Uterus (tissue), 3 donors: ENCODE measurements at regions not wholly inside any gene's neighbourhood (a gene's known extent, or its start where the extent isn't known, plus 50 kb on each side); places are given as distances from the start of the nearest gene placed in this dataset.

Experiments used
- DNase-seq, 2 donors: peaks; one replicate each; pipeline ENCODE4 v3.0.0-alpha.2; 2019 to 2020
- H3K27ac ChIP-seq, 2 donors: fragments of 200-600 bp; sonication (generic); 1 replicate in 1 of 2; 2 replicates in 1 of 2; pipeline ENCODE4 v1.5.1; 2016 to 2018
- H3K27me3 ChIP-seq, 2 donors: fragments of 200-600 bp; sonication (generic); one replicate each; pipeline ENCODE4 v1.5.1; 2018 to 2019; ENCODE audit warnings: control low read depth in 1 of 2
- H3K36me3 ChIP-seq, 2 donors: fragments of 200-600 bp; sonication (generic); one replicate each; pipeline ENCODE4 v1.5.1; 2019; ENCODE audit warnings: control low read depth in 1 of 2
- H3K4me1 ChIP-seq, 2 donors: fragments of 200-600 bp; sonication (generic); one replicate each; pipeline ENCODE4 v1.5.1; 2018 to 2019; ENCODE audit warnings: control low read depth in 1 of 2
- H3K4me3 ChIP-seq, 2 donors: fragments of 200-600 bp; sonication (generic); 1 replicate in 1 of 2; 2 replicates in 1 of 2; pipeline ENCODE4 v1.5.1; 2018 to 2019; ENCODE audit warnings: mild to moderate bottlenecking in 1 of 2
- H3K9me3 ChIP-seq, 2 donors: fragments of 200-600 bp; sonication (generic); one replicate each; pipeline ENCODE4 v1.5.1; 2019; ENCODE audit warnings: control low read depth in 1 of 2
- POLR2A ChIP-seq, 2 donors: fragments of 450-650 bp; IDR thresholded peaks; one replicate each; pipeline ENCODE4 v1.6.1; 2016; ENCODE audit warnings: antibody characterized with exemption in 2 of 2, mild to moderate bottlenecking in 1 of 2, moderate library complexity in 1 of 2
- intact Hi-C: fragments of 100-400 bp; cut with DNase I; formaldehyde crosslinking; loops from one replicate; pipeline ENCODE4 v1.15.1; 2023; ENCODE audit warnings: low total_unique reads
- TF ChIP-seq, protein P1 (sequence below), 4 experiments: fragments of 200-600 bp in 2 of 4; fragments of 450-650 bp in 2 of 4; sonication (generic) in 2 of 4; IDR thresholded peaks; one replicate each; pipeline ENCODE4 v1.5.1; 2016 to 2019; ENCODE audit warnings: antibody characterized with exemption in 4 of 4, mild to moderate bottlenecking in 2 of 4, moderate library complexity in 1 of 4
- donor health status: DM: yes; HTN: yes; CAD: no.

DNA sequence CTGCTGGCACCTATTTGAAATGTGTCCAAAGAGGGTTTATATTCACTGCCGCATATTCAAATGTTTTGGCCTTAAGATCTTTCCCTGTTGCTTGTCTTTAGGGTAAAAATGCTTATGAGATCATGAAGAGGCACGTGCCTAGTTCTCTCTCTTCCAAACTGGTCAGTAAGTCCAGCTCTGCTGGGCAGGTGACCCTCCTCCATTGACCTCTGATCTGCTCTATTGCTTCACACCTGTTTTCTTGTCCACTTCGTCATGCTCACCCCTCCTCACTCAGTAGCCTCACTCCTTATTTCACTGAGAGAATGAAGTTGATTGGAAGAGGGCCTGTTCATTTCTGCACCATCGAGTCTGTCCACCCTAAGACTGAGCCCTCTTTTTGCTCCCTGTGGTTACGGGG, 140.5 kb upstream of the COBL start:
- Histone ChIP-seq H3K27ac (no peak overlapping the region), H3K4me1 (no peaks in the 10 kb centered on the region), H3K4me3 (no peak overlapping the region), H3K36me3 (no peaks in the 10 kb centered on the region), H3K27me3 (no peaks in the 10 kb centered on the region), H3K9me3 (no peaks in the 10 kb centered on the region)
- TF ChIP-seq, protein P1, sequence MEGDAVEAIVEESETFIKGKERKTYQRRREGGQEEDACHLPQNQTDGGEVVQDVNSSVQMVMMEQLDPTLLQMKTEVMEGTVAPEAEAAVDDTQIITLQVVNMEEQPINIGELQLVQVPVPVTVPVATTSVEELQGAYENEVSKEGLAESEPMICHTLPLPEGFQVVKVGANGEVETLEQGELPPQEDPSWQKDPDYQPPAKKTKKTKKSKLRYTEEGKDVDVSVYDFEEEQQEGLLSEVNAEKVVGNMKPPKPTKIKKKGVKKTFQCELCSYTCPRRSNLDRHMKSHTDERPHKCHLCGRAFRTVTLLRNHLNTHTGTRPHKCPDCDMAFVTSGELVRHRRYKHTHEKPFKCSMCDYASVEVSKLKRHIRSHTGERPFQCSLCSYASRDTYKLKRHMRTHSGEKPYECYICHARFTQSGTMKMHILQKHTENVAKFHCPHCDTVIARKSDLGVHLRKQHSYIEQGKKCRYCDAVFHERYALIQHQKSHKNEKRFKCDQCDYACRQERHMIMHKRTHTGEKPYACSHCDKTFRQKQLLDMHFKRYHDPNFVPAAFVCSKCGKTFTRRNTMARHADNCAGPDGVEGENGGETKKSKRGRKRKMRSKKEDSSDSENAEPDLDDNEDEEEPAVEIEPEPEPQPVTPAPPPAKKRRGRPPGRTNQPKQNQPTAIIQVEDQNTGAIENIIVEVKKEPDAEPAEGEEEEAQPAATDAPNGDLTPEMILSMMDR (IDR thresholded peaks at IDR 0.05), result no peak
- no peak for TF ChIP-seq POLR2A (IDR thresholded peaks at IDR 0.05)
- intact Hi-C loops, result no loop called here
- DNase-seq, result no peak

DNA sequence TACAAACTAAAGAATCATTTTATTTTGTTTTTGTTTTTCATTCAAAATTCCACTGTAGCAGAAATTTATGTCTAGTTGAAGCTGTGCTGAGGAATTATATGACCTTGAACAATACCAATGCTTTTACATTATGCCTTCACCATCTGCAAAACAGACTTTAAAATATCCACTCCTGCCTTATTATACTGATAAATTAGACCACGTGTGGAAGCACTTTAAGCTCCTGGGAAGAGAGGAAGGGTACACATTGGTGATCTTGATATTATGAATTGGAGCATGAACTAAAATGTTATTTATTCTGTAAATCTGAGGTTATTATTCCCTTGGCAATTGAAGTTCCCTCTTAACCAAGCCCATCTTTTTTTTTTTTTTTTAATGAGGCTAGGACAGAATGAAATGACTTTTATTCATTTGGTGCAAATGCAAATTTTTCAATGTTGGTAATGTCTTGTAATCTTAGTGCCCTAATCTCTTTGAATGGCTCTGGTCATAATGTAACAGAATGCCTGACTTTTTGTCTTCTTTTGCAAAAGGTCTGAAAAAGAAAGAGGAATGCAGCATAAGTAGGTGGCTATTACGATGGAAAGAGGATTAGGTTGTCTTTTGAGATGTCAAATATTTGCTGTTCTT, 139.9 kb upstream of the COBL start:
- TF ChIP-seq, protein P1 (IDR thresholded peaks at IDR 0.05), result no peak
- no peak for TF ChIP-seq POLR2A (IDR thresholded peaks at IDR 0.05)

DNA sequence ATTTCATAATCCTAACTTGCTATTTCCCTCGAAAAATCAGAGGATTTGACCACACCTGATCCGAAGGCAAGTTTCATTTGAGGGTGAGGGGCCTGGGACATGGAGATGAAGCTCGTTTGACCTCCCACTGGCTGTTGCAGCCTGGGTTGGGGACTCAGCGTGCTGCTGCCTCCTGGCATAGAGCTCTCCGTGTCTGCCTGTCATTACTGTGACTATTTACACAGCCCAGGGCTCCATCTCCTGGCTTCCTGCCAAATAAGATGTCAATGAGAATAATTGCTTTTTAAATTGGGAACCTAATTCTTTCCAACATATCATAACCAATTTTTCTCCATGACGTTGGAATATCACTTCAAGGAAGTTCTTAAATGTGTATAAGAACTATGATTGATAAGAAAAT, 139.3 kb upstream of the COBL start:
- Histone ChIP-seq H3K27me3 (no peaks in the 10 kb centered on the region), H3K36me3 (no peaks in the 10 kb centered on the region), H3K4me1 (no peaks in the 10 kb centered on the region), H3K4me3 (no peak overlapping the region), H3K9me3 (no peaks in the 10 kb centered on the region), H3K27ac (no peak overlapping the region)
- DNase-seq, result no peak
- no peak for TF ChIP-seq POLR2A (IDR thresholded peaks at IDR 0.05)
- TF ChIP-seq, protein P1 (IDR thresholded peaks at IDR 0.05), result no peak
- intact Hi-C loops, result no loop called here

More for the DNA sequence above, 139.9 kb upstream of the COBL start:
- Histone ChIP-seq H3K4me3 (no peak overlapping the region), H3K36me3 (no peaks in the 10 kb centered on the region), H3K27me3 (no peaks in the 10 kb centered on the region), H3K9me3 (no peaks in the 10 kb centered on the region), H3K27ac (no peak overlapping the region), H3K4me1 (no peaks in the 10 kb centered on the region)
- intact Hi-C loops, result no loop called here
- DNase-seq, result no peak

DNA sequence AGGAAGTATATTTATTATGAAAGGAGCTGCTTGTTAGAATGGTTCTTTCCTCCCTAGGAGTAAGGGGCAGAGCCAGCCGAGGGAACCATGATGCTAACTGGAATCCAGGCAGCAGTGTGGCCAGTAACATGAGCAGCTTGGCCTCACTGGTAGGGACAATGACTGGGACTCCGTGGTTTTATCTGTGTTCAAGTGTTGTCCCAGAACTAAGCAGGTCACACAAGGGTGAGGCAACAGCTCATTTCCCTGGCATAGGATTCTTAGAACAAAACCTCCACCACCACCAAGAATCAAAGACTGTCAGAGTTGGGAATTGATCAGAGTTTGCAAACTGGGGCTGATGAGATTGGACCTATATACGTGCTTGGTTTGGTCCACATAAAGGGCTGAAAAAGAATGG, 138.9 kb upstream of the COBL start:
- H3K9me3 ChIP-seq, result no peaks in the 10 kb centered on the region
- TF ChIP-seq POLR2A (IDR thresholded peaks at IDR 0.05), result no peak
- TF ChIP-seq, protein P1 (IDR thresholded peaks at IDR 0.05), result no peak
- no peak overlapping the region for H3K27ac ChIP-seq
- no peaks in the 10 kb centered on the region for H3K27me3 ChIP-seq
- no peaks in the 10 kb centered on the region for H3K4me1 ChIP-seq
- no peak overlapping the region for H3K4me3 ChIP-seq
- no peak for DNase-seq
- no peaks in the 10 kb centered on the region for H3K36me3 ChIP-seq
- intact Hi-C loops, result no loop called here

DNA sequence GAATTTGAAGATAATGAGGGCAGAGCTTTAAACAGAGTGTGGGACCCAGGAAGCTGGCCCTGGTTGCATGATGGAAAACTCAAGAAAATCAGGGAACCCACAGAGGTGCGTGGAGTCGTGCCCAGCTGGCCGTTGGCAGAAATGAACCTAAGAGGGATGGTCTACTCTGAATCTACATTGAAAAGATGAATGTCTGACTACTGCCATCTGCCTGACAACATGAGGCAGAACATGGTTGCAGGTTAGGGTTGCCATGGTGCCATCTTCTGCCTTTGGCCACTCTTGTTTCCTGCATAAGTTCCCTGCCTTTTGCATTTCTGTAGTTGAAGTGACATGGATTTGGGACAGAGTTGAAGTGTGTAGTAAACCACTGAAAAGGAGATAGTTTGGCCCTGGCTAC, 138.5 kb upstream of the COBL start:
- Histone ChIP-seq H3K27me3 (no peaks in the 10 kb centered on the region), H3K4me1 (no peaks in the 10 kb centered on the region), H3K27ac (no peak overlapping the region), H3K4me3 (no peak overlapping the region), H3K9me3 (no peaks in the 10 kb centered on the region), H3K36me3 (no peaks in the 10 kb centered on the region)
- no peak for TF ChIP-seq POLR2A (IDR thresholded peaks at IDR 0.05)
- TF ChIP-seq, protein P1 (IDR thresholded peaks at IDR 0.05), result no peak
- no peak for DNase-seq
- intact Hi-C loops, result no loop called here
